Stimulated activated CD8-positive, alpha-beta memory T cell treated with anti-CD3 and anti-CD28 coated beads, Interleukin-2, amount 100 ng/mL, for 48 hours (primary cell): ENCODE measurements at regions not wholly inside any gene's neighbourhood (a gene's known extent, or its start where the extent isn't known, plus 50 kb on each side); places are given as distances from the start of the nearest gene placed in this dataset.

Experiments
- DNase-seq, 2 donors: peaks; one replicate each; pipeline ENCODE4 v3.0.0-alpha.2; 2020; ENCODE audit warnings: low read depth in 2 of 2

DNA sequence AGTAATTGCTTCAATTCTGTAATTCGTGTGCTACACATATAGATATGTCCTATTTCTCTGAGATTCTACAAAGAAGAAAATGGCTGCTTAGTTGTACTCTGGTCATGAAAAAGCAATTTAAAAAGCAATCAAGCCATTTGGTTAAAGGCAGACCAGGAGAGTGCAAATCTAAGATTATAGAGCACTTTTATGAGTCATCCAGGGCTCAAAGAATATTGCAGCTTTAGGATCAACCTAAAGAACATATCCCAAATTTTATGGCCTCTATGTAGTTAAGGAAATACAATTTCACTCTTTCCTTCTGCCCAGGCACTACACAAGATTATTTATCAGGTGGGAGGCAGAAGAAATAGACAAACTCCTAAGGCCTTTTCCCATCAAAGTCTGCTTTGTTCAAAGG, 332.8 kb downstream of the SEC23A start:
- no peak for DNase-seq

DNA sequence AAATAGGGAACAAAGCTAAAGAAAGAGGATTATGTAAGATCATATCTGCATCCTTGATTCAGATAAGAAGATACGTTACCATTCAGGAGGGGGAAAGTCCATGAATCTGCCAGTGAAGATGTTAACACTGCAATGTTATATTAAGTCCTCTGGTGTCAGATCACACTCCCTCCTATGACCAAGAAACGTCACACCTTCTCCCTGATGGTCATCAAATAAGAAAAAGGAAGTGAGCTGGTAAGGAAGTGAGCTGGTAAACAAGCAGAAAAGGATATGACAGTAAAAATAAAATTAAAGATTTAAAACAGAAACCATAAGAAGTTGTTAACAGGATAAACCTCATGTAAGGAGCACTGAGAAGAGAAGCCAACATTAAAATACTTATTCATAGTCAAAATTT, 340.2 kb downstream of the SEC23A start:
- no peak for DNase-seq

DNA sequence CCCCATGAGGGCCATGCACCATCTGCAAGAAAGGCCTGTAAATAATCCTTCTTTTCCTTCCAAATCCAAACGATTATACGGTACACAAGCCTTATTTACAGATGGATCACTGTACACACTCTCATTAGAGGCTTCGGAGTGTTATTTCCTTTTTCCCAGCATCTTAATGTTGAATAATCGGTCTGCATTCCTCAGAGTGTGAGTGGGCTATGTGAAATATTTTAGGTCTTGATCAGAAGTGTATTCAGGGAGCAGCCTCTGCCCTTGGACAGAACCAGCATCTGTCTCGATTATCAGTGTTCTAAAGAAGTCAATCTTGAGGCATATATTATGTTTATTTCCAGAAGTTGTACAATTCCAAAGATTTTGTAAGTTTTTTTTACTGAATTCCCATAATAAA, 340.6 kb downstream of the SEC23A start:
- no peak for DNase-seq

DNA sequence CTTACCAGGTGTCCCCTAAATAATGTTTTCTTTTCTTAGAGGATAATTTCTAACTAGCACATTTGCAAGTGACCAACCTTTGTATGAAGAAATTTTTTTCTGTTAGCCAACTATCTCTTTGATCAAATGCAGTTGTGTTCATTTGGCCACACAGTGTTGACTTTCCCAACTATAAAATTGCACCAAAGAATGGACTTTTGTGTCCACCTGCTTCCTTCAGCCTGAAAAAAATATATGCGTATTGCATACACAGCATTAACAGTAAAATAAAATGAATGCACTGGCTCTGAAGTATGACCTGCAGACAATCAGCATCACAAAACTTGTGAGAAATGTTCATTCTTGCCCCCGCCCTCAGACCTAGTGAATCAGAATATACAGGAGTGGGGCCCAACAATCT, 342.0 kb downstream of the SEC23A start:
- DNase-seq = no peak

DNA sequence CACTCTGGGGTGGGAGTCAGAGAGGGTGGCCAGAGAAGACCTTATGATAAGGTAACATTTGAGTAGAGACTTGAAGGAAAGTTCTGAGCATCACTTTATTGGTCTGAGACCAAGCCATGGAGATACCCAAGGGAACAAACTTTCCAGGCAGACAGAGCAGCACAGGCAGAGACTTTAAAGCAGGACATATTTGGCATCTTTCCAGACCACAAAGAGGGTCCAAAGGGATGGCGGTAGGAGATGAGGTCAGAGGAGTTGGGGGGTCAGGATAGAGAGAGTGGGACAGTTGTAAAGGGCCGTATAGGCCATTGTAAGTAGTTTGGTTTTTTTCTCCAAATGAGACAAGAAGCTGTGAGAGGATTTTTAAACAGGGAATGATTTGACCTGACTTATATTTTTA, 344.4 kb downstream of the SEC23A start:
- no peak for DNase-seq

DNA sequence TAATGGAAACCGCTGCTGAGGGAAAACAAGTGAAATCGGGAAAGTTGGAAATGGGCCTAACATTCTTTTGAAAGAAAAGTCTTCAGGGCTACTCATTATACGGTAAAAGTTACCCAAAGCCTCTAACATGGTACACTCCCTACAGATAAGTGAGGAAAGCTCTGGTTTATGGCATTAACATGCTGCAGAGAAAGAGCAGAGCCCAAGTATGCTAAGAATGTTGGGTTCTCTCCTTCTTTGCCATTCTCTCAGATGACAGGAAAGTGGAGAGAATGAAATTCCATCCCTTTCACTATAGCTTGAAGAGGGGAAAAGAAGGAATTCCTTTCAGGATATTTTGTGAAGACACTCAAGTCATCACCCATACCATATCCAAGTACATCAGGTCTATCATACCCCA, 348.0 kb downstream of the SEC23A start:
- DNase-seq = no peak

DNA sequence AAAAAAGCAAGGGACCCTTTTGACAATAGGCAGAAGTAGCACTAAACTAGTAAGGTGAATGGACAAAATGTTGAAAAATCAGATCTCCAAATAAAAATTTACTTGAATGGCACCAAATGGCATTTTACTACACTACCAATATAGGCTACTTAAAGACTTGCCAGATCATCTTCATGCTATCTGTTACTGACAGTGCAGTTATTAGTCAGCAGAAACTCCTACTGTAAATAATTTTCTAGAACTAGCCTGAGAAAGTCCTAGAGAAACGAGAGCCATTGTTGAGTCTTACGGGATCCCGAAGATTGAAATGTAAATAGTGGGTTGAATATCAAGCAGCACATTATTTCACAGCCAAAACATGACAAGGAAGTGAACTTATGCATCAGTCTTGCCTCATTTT, 350.3 kb downstream of the SEC23A start:
- DNase-seq = no peak

DNA sequence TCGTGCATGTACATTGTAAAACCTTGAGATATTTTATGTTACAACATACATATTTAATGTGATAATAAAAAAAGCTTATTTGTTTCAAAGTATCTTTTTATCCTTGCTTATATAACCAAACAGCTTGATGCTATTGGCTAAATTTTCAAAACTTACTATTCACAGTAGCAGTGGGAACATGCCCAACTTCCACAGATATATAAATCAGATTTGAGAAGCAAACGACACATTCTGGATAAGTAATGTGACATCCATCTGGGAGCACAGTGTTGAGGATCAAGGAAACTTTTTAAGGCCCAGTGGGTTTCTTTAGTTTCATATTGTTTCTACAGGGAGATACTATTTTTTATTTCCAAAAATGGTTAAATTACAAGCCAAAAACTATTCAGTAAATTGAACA, 350.7 kb downstream of the SEC23A start:
- DNase-seq = no peak

DNA sequence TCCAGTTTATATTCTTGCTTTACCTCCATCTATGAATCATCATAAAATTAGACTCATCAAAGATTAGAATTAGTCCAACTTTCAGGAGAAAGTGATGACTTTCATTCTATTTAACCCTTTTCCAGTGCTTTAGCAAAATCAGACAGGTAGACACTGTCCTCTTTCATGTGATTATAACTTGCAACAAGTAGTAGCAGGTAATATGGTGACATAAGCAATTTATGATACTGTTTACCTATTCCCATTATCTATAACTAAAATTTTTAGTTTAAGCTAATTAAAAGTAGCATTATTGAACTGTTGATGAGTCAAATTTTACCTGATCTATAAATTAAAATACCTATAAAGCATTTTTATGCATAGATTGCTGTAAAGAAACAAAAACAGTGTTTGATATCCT, 351.6 kb downstream of the SEC23A start:
- DNase-seq = no peak

DNA sequence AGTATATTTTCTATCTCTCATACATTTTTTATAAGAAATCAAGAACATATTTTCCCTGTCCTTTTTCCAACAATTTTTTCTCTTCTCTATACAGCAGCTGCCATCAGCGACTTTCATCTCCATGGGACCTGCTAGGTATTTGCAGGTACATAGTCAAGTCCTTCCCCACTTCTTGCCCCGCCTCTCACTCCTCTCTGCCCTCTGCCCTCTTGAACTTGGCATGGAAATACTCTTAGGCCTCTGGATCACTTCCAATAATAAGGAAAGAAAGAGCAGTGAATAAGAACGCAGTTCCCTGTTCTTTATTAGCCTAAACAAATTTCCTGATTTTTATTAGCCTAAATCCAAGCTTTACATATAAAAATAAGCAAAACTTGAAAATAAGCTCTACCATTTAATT, 353.1 kb downstream of the SEC23A start:
- DNase-seq = no peak

DNA sequence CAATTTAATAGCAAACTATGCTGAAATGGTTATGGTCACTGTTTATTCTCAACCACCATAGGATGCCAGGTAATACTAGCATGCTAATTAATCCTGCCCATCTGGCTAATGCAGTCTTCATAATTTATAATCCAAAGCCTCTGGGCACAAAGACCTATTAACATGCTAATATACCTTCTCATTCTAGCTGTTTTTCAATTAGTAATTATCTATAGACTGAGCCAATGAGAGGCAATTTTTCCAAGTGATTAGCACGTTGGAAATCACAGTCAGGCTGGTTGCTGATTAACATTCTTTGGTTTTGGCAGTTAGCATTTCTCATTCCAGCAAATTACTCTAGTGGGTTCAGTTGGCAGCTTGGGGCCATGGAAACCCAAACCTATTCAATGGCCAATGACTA, 357.2 kb downstream of the SEC23A start:
- no peak for DNase-seq

DNA sequence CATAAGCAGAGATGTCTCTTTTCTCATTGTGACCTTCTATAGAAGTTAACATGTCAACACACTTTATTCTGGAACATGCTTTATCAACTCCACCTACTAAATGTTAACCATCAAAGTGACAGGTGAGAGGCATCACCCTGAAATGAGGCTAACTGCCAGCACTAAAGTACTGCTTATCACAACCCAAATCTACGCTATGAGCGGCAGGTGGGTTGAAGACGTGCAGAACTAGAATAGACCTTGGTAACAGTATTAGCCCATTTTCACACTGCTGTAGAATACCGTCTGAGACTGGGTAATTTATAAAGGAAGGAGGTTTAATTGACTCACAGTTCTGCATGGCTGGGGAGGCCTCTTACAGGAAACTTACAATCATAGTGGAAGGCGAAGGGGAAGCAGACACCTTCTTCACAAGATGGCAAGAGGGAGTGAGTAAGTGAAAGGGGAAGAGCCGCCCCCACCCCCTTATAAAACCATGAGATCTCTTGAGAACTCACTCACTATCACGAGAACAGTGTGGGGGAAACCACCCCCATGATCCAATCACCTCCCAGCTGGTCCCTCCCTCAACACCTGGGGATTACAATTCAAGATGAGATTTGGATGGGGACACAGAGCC, 359.0 kb downstream of the SEC23A start:
- DNase-seq = no peak

DNA sequence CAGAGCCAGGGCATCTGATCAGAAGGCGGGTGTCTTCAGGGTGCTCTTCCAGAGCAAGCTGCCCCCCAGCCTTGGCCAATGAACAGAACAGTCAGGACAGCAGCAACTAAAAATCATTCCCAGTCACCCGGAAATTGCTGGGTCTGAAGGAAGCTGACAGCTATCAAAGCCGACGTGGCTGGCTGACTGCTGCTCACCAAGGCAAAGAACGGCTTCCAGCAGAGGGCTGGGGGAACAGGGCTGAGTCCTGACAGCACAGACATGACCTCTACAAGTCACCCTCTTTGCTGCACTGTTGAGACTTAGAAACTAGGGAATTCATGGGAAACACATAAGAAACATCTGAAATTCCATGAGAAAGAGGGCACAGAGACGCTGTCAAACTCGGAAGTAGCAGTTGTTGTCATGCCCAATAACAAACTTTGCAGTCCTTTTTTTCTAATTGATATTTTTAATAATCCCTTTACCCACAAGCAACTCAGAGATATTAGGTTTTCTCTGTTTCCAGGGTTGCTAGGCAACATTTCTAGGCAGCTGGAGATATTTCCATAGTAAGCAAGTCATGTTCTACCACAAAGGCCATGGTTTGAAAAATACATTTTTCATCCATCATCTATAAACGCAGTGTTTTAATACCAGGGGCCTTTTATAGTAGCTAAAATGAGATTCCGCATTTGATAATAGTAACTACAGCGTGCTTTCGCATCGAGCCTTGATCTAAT, 365.2 kb downstream of the SEC23A start:
- no peak for DNase-seq

DNA sequence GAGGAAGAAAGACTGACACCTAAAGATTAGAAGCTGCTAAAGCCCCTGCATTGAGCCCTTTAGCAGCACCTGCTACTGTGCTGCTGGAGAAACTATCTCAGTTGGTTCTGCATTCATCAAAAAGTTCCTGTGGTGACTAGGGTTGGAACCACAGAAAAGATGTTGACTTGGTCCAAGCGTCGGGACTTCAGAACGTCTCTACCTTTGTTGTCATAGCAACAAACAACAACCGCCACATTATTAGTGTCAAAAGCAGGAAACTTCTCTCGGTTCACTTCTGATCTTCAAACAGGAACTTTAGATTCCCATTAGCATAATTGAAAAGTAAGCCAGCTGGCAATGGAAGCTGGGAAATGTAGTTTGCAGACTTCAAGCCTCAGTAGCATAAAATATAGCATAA, 368.0 kb downstream of the SEC23A start:
- no peak for DNase-seq

DNA sequence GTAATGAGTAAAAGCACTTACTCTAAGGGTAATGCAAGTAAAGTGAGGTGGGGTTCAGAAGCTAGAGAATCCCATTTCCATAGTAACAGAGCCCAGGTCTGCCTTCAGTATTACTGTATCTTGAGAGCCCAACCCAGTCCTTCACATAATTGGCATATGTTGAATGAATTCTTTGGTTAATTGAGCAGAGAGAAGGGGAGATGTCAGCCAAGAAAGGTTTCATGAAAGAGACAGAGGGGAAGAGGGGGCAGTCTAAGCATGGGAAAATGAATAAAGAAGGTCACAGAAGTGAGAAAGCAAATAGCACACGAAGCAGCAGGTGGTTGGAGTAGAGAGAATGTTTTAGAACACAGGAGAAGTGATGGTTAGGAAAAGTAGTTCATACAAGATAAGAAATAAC, 371.1 kb downstream of the SEC23A start:
- no peak for DNase-seq

DNA sequence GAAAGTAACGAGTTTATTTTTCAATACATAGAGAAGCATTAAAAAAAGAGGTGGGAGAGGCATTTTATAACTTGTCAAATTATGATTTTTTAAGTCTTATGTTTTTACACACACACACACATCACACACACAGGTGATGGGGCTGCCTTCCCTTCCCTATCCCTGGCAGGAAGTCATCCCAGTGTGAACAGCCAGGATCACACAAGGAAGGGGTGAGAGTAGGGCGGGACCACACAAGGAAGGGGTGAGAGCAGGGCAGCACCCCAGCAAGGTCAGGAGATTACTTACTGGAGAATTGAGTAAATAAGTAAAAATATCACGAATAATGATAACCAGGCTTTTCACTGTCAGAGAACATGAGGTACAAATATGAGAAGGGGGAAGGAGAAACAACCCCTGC, 372.6 kb downstream of the SEC23A start:
- no peak for DNase-seq

DNA sequence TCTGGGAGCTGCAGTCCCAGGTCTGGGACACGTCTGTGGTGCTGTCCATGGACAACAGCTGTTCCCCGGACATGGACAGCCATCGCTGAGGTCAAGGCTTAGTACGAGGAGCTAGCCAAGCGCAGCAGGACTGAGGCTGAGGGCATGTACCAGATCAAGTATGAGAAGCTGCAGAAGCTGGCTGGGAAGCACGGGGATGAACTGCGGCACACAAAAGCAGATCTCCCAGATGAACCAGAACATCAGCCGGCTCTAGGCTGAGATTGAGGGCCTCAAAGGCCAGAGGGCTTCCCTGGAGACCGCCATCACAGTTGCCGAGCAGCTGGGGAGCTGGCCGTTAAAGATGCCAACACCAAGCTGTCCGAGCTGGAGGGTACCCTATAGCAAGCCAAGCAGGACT, 375.3 kb downstream of the SEC23A start:
- DNase-seq = no peak

DNA sequence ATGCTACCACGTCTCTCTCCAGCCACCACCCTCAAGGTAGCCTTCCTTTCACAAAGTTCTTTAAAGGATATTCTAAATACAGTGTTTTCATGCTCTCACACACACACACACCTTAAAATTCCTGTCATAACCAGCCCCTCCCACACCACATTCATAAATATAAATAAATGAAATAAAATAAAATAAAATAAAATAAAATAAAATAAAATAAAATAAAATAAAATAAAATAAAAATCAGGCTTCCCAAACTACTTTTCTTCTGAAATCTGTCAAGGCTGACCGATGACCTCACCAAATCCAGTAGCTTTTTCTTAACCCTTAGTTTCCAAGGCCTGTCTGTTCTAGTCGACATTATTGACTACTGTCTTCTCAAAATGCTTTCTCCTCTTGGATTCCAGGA, 378.4 kb downstream of the SEC23A start:
- DNase-seq = no peak

DNA sequence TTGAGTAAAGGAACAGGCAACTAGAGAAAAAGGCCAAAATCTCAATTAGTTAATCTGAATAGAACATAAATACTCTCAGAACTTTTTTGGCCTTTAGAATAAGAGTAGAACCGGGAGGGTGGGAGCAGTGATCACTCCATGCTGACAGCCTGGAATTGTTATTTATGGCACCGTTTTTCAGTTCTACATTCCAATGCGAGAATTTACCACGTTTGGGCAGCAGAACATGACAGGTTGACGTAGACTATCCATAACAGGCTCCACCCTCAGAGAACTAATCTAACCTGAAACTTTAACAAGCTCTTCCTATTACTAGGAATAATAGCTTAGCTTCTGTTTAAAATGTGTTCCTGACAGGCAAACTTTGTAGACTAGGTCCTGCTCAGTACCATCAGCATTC, 379.1 kb downstream of the SEC23A start:
- DNase-seq = no peak

DNA sequence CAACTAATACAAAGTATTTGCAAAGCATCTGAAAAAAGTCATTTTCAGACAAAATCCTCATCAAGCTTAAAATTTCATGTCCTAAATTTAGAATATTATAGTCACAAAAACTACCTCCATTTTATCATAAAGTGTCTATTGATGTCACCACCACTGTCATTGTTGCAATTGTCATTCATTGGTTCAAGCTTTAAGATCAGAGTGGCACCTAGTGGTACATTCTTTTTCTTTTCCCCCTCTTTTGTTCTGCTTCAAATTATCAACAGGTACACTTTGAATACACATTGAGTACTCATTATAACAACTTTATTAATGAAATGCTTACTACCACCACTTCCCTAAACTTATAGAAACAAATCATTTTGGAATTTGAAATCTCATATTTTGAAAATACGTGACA, 379.8 kb downstream of the SEC23A start:
- no peak for DNase-seq

DNA sequence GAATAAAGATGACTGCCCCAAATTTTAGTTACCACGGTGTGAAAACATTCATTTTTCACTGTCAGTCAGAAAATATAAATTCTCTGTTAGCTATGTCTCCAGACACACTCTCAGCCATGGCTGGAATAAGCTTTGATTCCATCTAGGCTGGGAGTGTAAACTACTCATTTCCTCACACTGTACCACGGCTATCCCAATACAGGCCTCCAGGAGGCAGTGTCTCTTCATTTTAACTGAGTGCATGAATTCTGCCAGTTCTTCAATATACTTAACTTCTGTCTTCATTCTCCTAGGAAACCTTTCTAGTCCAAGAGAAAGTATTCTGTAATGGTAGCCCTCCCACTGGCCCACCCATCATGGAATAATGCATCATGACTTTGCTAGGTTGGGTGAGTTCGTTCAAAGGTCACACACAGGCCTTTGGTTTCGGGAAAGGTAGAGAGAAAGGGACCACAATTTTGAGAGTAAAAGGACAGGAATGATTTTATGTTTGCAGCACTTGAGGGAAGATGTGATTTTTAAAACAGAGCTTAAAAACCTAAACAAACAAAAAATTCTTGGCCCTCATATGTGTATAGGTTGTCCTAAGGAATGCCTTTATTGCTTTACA, 381.1 kb downstream of the SEC23A start:
- DNase-seq = peak; percentile 1 to 10

DNA sequence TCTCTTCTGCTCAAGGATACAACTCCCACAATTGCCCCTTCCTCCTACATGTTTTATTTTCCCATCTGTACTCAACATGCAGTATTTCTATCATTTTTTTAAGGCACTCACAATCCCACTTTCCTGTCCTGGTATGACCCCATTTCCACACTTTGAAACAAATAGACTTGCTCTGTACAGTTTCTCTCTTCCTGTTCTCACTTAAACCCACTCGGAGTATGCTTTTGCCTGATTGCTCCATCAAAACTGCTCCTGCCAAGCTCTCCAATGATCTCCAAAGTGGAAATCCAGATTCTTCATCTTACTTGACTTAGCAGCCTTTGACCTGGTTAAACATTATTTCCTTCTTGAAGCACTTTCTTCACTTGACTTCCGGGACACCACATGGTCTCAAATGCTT, 384.5 kb downstream of the SEC23A start:
- no peak for DNase-seq

DNA sequence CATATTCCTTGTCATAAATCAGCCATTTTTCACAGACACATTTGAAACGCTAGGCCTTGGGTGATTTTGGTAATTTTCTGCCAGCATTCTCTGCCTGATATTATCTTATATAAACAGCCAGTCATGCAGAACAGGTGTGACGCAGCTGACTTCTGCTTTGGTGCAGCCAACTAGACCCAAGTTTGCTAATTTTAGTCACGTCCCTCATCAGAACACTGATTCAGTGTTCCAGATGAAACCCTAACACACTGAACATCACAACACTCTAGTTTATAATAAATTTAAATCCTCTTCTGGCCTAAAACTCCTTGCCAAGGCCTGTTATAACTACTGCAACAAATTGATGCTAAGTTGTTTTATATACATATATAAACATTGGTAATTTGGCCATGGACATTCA, 386.1 kb downstream of the SEC23A start:
- no peak for DNase-seq

DNA sequence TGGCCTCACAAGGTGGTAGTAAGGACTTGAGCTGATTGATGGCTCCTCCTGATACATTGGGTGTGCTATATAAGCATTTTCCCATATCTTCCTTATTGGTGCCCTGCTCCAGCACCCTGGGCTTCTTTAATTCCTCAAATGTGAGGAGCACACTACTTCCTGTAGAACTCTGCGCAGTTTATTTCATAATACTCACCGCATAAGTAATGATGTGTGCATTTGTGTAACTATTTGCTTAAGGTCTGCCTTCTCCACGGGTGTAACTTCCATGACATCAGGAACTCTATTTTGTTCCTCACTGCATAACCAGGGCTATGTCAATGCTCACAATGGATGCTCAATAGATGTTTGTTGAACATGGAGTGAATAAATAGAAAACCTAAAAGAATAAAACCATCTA, 392.2 kb downstream of the SEC23A start:
- DNase-seq = no peak
